KMS-11 (cell line): ENCODE measurements at regions not wholly inside any gene's neighbourhood (a gene's known extent, or its start where the extent isn't known, plus 50 kb on each side); places are given as distances from the start of the nearest gene placed in this dataset.

Experiments
- H2AFZ ChIP-seq: fragments of 200-600 bp; sonication (generic); 2 replicates; pipeline ENCODE4 v1.6.1; 2016; ENCODE audit warnings: antibody characterized with exemption, mixed run types, low read depth
- H3K27ac ChIP-seq: fragments of 200-600 bp; sonication (generic); 2 replicates; pipeline ENCODE4 v1.6.1; 2016; ENCODE audit warnings: mild to moderate bottlenecking, mixed run types
- H3K27me3 ChIP-seq: fragments of 200-600 bp; sonication (generic); 2 replicates; pipeline ENCODE4 v1.6.1; 2017; ENCODE audit warnings: mild to moderate bottlenecking, low read depth, mixed run types, moderate library complexity; ENCODE audit not compliant: insufficient read depth
- H3K36me3 ChIP-seq: fragments of 200-600 bp; sonication (generic); 2 replicates; pipeline ENCODE4 v1.6.1; 2017; ENCODE audit warnings: mild to moderate bottlenecking, mixed run types; ENCODE audit not compliant: insufficient read depth
- H3K4me1 ChIP-seq: fragments of 200-600 bp; sonication (generic); 2 replicates; pipeline ENCODE4 v1.6.1; 2016; ENCODE audit warnings: mild to moderate bottlenecking, low read depth, mixed run types; ENCODE audit not compliant: poor library complexity, severe bottlenecking
- H3K4me2 ChIP-seq: fragments of 200-600 bp; sonication (generic); 2 replicates; pipeline ENCODE4 v1.7.0; 2016; ENCODE audit warnings: mild to moderate bottlenecking, mixed run types
- H3K4me3 ChIP-seq: fragments of 200-600 bp; sonication (generic); IDR thresholded peaks from 2 replicates; pipeline ENCODE4 v1.6.1; 2017; ENCODE audit warnings: low read depth, low read length, mixed read lengths; ENCODE audit not compliant: insufficient read depth
- H3K79me2 ChIP-seq: fragments of 200-600 bp; sonication (generic); 2 replicates; pipeline ENCODE4 v1.6.1; 2016; ENCODE audit warnings: low read depth, mixed run types; ENCODE audit not compliant: insufficient read depth
- H3K9ac ChIP-seq: fragments of 200-600 bp; sonication (generic); 2 replicates; pipeline ENCODE4 v1.6.1; 2016; ENCODE audit warnings: mild to moderate bottlenecking, mixed run types
- H4K20me1 ChIP-seq: fragments of 200-600 bp; sonication (generic); 2 replicates; pipeline ENCODE4 v1.6.1; 2016; ENCODE audit warnings: mild to moderate bottlenecking, mixed run types; ENCODE audit not compliant: insufficient read depth
- TF ChIP-seq, protein P1 (sequence below): fragments of 200-600 bp; sonication (generic); conservative IDR thresholded peaks from 2 replicates; pipeline ENCODE4 v1.6.1; 2017; ENCODE audit warnings: low read depth, mild to moderate bottlenecking, antibody characterized with exemption, low read length, moderate library complexity, mixed read lengths

- Histone ChIP-seq H3K79me2 (no peaks in the 10 kb centered on the region), H3K4me2 (no peak overlapping the region), H3K4me1 (no peaks in the 10 kb centered on the region), H2AFZ (no peak overlapping the region), H3K27me3 (peaks cover 2% of the 10 kb centered on the region; the same call in 1 of the 2 replicates), H3K4me3 (no peak overlapping the region), H3K27ac (no peak overlapping the region), H3K36me3 (no peaks in the 10 kb centered on the region), H4K20me1 (no peaks in the 10 kb centered on the region), H3K9ac (no peak overlapping the region)
- TF ChIP-seq, protein P1, sequence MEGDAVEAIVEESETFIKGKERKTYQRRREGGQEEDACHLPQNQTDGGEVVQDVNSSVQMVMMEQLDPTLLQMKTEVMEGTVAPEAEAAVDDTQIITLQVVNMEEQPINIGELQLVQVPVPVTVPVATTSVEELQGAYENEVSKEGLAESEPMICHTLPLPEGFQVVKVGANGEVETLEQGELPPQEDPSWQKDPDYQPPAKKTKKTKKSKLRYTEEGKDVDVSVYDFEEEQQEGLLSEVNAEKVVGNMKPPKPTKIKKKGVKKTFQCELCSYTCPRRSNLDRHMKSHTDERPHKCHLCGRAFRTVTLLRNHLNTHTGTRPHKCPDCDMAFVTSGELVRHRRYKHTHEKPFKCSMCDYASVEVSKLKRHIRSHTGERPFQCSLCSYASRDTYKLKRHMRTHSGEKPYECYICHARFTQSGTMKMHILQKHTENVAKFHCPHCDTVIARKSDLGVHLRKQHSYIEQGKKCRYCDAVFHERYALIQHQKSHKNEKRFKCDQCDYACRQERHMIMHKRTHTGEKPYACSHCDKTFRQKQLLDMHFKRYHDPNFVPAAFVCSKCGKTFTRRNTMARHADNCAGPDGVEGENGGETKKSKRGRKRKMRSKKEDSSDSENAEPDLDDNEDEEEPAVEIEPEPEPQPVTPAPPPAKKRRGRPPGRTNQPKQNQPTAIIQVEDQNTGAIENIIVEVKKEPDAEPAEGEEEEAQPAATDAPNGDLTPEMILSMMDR = no peak
Observed at GRCh38 chr4:115945026-115945425, 831.6 kb upstream of the NDST4 start.

DNA sequence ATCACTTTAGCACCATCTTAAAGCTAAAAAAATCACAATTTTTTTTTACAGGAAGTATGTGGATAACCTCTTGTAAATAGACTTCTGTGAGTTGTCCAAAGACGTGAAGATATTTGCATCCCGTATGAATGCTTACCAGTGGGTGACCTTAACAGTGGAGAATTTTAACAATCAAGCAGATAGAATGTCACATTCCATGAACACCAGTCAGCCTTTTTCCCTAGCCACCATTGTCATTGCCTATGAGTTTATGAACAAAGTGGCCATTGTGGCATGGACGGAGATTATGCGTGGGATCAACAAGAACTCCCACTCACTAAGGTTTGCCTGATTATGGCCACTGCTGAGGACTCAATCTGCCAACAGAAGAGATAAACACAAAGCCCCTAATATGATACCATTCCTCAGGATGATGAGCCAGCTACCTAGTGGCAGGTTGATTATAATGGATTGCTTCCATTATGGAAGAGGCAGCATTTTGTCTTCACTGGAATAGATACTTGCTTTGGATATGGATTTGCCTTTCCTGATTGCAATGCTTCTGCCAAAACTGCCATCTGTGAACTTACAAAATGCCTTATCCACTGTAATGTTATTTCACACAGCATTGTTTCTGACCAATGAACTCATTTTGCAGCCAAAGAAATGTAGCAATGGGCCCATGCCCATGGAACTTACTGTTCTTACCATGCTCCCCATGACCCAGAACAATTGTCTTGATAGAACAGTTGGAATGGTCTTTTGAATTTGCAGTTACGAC, 830.9 kb upstream of the NDST4 start:
- Histone ChIP-seq H2AFZ (no peak overlapping the region), H3K79me2 (no peaks in the 10 kb centered on the region), H3K4me1 (no peaks in the 10 kb centered on the region), H4K20me1 (no peaks in the 10 kb centered on the region), H3K4me2 (no peak overlapping the region), H3K27me3 (peaks cover 2% of the 10 kb centered on the region; the same call in 1 of the 2 replicates), H3K36me3 (no peaks in the 10 kb centered on the region), H3K4me3 (no peak overlapping the region), H3K9ac (no peak overlapping the region), H3K27ac (no peak overlapping the region)
- TF ChIP-seq, protein P1 = no peak

DNA sequence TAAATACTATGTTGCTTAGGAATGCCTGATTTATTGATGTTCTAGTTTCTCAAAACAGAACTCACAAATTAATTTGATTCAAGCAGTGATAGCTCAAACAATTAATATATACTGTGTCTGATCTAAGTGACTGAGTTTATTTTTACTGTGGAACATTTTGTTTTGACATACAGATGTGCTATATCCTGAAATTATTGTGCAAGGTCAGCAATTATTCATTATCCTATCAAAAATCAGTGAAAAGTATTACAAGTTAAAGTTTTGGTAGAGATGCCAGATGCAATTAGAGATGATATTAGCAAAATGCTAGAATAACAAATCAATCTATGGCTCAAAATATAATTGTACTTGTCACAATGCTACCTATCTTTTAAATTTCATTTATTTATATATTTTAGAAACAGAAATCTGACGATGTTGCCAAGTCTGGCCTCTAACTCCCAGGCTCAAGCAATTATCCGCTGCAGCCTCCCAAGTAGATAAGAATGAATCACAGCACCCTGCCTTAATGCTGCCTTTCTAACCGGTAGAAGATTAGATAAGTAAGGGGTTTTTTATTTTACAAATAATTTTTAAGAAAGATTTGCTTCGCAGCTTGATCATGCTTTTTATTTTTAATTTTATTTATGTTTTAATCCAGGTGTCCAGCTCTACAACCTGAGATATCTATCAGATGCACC, 825.5 kb upstream of the NDST4 start:
- H3K27me3 ChIP-seq = no peaks in the 10 kb centered on the region
- no peak overlapping the region for H3K9ac ChIP-seq
- H3K79me2 ChIP-seq = no peaks in the 10 kb centered on the region
- no peak overlapping the region for H3K27ac ChIP-seq
- no peak overlapping the region for H2AFZ ChIP-seq
- H3K4me3 ChIP-seq = no peak overlapping the region
- no peaks in the 10 kb centered on the region; the same call in 1 of the 2 replicates for H3K36me3 ChIP-seq
- no peak overlapping the region for H3K4me2 ChIP-seq
- H4K20me1 ChIP-seq = no peaks in the 10 kb centered on the region
- no peaks in the 10 kb centered on the region for H3K4me1 ChIP-seq
- TF ChIP-seq, protein P1 = no peak

DNA sequence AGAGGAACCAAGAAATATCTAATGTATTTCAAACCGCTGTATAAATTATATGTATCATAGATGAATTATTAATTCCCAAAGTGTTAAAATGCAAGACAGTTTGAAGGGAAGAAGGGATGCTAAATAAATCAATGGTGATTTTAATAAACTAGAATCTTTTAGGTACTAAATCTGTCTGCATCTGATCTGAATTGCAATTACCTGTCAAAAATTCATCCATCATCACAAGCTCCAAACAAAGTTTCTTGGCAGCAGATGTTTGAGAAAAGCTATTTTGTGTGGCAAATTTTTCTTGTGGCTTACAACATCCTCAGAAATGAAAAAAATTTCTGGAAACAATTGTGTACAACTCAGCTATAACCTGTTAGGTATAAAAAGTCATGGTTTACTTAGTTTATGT, 816.0 kb upstream of the NDST4 start:
- H2AFZ ChIP-seq = no peak overlapping the region
- no peaks in the 10 kb centered on the region for H4K20me1 ChIP-seq
- H3K4me1 ChIP-seq = no peaks in the 10 kb centered on the region
- H3K36me3 ChIP-seq = no peaks in the 10 kb centered on the region
- H3K4me2 ChIP-seq = no peak overlapping the region
- no peak overlapping the region for H3K27ac ChIP-seq
- H3K79me2 ChIP-seq = no peaks in the 10 kb centered on the region
- H3K27me3 ChIP-seq = no peaks in the 10 kb centered on the region
- H3K9ac ChIP-seq = no peak overlapping the region
- no peak overlapping the region for H3K4me3 ChIP-seq
- TF ChIP-seq, protein P1 = no peak
